Bone marrow (tissue), 2 donors: ENCODE measurements at regions not wholly inside any gene's neighbourhood (a gene's known extent, or its start where the extent isn't known, plus 50 kb on each side); places are given as distances from the start of the nearest gene placed in this dataset.
"Not testable (repeated sequence)": the region's sequence is repeated elsewhere in the genome, so short reads cannot be mapped to it uniquely, and the experiment has no call there.

Source experiments
- DNase-seq, 2 donors: peaks; one replicate each; lab custom pipeline; 2025; lab: John Stamatoyannopoulos, UW

DNA sequence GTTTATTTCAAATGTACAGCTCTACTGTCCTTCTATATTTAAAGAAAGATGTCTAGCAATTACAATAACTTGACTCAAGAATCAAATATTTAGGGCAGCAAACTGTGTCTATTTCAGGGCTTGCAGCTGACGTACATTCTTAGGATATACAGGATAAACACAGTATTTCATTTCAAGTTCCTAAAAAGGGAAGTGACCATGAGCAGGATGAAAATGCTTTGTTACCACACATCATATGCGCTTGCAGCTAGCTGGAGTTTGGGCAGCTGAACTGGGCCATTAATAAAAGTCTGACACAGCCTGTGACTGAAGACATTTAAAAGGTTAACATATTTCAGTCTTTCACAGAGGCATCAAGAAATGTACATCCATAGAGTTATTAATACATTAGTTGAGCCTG is 264.6 kb upstream of the TRIB2 start:
- DNase-seq = peak in 1 of 2 donors; percentile 65

DNA sequence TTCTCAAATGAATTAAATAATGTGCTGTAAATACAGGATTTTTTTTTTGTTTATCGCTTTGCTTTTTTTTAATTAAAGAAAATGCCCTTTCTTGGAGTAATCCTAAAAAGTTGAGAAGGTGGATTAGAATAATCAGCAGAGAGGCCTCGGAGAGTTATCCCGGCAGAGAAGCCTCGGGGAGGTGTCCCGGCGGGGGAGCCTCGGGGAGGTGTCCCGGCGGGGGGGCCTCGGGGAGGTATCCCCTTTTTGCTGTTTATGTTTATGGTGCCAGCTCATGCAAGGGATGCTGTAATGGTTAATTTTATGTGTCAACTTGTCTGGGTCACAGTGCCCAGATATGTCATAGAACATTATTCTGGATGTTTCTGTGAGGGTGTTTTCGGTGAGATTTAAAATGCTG is 263.0 kb upstream of the TRIB2 start:
- no peak for DNase-seq

DNA sequence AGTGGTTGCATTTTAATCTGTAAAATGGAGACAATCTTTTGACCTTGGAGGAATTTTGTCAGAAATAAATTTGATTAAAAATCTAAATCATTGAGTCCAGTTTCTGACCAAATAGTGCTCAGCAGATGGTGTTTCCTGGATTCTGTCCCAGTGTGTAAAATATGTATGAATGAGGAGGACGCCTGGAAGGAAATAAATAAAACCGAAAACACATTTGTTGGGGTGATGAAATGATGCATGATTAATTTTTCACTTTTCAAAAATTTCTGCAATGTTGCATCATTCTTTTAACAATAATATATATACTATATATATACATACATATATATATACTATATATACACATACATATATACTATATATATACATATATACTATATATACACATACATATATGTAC is 261.1 kb upstream of the TRIB2 start:
- DNase-seq = no peak

DNA sequence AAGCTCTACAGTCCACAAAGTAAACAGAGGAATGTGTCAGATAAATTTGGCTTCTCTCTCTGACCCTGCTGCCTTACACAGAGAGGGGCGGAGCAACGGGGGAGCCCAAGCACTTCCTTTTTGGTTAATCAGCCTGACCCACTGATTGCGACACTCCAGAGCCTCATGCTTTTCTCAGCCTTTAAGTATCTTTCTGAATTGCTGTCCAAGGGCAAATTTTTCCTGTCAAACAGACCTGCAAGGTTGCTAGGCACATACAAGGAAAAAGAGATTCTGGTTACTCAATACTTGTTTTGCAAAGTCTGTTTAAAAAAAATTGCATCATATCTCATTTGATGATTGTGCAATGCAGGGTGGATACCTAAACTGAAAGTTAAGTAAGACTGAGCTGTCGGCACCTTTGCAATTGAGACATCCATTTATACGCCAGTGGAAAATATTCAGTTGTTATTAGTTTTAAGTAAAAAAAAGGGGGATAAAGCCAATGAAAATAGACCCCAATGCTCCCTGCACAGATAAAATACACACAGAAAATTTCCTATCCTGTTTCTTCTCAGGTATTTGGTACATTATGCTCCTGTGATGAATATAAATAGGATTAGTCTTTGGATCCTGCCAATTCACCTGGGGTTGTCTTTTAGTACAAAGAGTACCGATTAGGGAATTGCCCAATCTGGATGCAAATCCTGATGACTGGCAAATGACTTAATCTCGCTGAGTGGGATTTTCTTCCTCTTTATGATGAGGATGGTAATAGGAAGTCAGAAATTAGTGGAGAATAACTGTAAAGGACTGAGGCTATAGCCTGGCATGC is 260.2 kb upstream of the TRIB2 start:
- DNase-seq = peak; percentile 45 to 71

DNA sequence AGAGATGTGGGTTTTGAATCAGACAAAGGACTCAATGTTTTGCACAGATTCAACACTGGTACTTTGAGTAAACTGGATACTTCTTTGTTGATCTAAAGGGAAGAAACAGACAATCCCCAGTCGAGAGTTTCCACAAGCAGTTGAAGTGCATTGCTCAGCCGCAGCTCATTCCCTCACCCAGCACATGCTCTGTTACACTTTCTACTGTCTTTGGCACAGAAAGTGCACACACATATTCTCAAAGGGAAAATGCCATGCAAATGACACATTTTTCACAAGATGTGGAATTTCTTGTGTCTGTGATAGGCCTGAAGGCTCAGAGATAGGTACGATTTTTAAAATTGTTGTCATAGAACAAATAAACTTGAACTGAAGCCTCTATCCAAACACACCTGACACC is 258.9 kb upstream of the TRIB2 start:
- DNase-seq = no peak

DNA sequence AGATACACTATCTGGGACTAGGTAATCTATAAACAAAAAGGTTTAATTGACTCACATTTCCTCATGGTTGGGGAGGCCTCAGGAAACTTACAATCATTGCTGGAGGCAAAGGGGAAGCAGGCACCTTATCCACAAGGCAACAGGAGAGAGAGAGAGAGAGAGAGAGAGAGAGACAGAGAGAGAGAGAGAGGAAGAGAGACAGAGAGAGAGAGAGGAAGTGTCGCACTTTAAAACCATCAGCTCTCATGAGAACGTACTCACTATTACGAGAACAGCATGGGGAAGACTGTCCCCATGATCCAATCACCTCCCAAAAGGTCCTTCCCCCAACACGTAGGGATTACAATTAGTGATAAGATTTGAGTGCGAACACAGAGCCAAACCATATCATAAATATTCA is 253.5 kb upstream of the TRIB2 start:
- DNase-seq = no peak

DNA sequence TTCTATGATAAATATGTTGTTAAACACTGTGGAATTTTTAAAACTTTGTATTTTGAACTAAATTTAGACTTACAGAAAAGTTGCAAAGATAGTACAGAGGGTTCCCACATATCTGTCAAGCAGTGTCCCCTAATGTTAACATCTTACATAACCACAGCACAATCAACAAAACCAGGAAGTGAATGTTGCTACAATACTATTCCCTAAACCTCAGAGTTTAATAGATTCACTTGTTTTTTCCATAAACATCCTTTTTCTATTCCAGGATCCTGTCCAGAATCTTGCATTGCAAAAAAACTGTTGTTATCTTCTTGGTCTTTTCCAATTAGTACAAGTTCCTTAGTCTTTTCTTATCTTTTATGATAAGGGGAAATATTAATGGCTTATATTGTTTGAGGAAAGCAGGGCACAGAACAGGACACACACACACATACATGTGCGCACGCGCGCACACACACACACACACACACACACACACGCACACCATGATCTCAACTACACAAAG is 251.1 kb upstream of the TRIB2 start:
- DNase-seq = no peak

DNA sequence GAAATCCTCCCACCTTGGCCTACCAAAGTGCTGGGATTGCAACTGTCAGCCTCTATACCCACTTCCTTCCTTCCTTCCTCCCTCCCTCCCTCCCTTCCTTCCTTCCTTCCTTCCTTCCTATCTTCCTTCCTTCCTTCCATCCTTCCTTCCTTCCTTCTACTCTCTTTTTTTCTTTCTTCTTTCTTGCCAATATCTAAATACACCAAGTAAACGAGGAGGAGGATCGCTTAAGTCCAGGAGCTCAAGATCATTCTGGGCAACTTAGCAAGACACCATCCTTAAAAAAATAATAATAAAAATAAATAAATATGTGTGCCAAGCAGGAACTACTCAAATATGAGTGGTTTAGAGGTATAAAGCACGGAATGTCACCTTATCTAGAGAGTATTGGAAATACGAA is 249.4 kb upstream of the TRIB2 start:
- no peak for DNase-seq

DNA sequence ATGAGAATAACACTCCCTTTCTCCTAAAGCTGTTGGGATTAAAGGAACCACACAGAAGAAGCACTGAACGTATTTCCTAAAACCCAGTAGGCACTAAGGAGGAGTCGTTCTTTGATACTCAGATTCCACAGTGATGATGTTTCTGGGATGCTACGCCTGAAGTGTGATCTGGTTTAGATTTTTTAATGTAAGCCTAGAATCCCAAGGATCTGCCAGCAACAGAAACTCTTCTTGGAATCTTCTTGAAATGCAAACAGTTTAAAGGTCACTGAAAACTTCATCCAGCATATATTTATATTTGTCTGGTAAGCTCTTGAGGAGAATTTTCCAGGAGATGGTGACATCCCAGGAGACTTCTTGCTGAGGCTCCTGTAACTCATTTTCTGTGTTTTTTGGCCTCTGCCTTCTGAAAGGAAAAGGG is 247.6 kb upstream of the TRIB2 start:
- DNase-seq = no peak

DNA sequence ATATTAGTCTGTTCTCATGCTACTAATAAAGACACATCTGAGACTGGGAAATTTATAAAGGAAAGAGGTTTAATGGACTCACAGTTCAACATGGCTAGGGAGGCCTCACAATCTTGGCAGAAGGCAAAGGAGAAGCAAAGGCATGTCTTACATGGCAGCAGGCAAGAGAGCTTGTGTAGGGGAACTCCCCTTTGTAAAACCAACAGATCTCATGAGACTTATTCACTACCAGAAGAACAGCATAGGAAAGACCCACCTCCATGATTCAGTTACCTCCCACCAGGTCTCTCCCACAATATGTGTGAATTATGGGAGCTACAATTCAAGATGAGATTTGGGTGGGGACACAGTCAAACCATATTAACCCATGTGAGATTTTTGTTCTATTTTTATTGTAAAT is 244.5 kb upstream of the TRIB2 start:
- DNase-seq = not testable (repeated sequence)

DNA sequence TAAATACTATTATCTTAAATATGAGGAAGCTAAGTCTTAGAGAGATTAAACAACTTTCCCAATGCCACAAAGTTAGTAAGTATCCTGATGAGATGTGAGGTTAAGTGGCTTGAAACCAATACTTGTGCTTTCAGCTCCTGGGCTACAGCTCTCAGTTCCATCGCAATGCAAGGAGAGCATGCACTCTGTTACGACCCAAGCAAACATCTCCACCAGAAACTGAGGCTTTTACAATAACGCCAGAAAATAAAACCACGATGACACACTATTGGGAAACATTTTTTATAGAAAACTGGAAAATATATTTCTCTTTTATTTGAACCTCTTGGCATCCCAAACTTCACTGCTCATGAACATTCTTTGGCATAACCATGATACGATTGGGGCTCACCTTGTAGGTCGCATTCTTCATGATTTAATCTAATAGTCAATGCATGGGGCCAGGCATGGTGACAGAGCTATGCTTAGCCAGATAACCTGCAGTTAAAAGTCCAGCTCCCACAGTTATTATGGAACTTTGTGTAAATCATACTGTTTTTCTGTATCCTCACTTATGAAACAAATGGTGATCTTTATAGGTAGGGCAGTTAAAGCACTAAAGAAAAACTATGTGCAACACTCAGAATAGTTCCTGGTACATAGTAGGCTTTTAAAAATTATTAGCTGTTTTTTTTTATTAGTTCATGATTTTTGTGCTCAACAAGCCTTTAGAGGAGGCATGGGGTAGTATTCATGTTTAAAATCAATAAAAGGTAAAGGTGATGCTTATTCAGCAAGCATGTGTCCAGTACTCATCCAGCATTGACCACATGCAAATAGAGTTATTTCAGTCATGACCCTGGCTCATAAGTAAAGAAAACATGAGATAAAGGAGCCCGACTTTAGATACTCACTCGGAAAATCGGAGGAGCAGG is 238.3 kb upstream of the TRIB2 start:
- DNase-seq = no peak

DNA sequence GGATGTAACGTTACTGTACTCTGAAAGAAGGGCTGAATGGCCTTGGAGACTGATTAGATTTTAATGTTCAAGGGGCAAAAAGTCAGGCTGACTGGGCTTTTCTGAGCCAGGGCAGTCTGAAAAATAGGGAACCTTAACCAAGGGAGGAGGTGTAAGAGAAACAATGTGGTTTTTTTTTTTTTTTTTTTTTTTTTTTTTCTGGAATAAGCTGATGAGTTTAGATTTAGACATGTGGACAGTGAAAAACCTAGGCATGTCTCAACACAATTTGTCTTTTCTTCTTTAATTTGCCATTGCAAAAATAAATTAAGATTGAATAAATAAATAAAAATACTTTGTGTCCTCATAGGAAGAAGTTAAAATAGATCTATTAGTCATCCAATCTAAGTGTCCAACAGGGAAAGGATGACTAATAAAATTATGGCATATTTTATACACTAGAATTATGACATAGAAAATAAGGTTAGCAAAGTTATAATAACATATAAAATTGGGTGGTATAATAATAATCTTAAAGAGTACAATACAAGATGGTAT is 237.6 kb upstream of the TRIB2 start:
- no peak for DNase-seq

DNA sequence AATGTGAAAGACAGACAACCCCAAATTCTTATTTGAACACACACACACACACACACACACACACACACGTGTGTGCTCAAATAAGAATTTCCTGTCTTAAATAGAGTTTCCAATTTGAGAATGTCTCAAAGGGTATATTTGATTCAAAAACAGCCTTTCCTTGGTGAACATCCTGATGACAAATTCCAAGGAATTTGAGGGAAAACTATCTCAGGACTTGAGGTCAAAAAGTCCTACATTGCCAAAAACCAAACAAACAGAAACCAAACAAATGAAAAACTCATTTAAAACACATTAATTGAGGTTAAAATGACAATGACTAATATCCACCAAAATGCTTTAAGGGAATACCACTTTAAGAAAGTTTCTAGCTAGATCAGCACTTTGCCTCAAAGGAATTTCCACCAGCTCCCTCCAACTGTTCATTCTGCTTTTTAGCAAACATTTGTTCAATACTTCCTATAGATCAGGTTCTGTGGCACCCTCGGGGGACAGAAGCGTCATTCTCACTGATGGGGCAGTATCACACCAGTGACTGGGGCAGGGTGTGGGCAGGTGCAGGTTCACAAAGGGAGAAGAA is 232.1 kb upstream of the TRIB2 start:
- no peak for DNase-seq

DNA sequence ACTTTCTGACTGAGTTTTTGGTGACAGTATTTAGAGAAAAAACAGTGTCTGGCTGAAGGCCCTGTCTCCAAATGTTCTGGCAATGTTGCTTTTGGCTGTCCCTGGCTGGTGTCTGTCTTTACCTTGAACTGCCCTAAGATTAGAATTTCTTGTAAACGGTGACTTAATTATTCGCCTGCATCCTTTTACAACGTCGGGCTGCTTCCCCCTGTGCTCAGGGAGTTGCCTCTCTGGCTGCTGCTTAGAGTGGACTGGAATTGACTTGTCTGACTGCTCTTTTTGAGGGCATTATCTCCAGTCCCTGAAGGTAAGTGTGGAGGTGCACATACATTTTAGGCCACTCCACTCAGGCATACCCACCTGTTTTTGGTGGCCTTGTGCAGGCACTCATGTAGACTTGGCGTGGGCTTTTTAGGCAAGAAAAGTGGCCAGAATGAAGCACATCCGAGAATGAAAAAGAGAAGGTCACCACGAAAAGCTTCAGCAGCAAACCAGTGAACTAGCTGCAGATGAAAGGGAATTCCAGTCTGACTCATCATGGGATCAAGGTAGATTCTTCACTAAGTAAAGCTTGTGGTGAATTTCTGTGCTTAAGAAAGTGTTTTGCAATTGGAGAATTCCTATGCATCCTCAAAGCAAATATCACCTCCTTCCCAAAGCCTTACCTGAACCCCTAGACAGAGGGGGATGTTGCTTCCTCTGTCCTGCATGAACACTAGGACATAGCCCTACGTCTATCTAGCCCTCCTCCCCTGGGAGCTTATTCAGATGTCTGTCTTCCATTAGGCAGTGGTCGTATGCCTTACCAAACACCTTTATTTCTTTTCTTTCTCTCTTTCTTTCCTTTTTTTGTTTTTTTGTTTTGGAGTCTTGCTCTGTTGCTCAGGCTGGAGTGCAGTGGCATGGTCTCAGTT is 230.3 kb upstream of the TRIB2 start:
- DNase-seq = no peak

DNA sequence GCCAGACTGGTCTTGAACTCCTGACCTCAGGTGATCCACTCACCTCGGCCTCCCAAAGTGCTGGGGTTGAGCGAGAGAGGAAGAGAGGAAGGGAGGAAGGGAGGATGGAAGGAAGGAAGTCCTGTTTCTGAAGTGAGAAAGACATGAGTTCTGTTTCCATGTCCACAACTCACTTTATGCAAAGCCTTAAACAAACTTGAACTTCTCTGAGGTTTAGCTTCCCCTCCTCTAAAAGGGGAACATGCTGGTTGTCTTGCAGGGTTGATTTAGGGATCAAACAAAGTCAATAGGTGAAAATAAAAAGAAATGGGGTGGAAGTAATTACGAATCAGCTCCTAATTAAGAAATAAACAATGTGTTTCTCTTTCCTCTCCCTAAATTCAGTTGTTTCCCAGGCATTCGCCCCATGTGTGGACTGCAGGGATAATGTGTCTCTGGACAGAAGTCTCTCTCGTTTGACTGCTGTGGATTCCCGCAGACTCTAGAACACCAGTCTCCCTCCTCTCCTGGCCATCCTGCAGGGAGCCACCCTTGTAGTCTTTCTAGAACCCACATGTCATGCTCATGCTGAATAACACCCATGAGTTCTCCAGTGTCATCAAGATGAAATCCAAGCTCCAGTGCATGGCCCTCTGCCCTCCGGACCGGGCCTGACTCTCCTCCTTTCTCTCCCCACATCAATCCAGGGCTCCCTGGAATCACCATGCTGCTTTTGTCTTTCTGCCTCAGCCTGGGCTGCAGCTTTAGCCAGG is 229.3 kb upstream of the TRIB2 start:
- DNase-seq = no peak

DNA sequence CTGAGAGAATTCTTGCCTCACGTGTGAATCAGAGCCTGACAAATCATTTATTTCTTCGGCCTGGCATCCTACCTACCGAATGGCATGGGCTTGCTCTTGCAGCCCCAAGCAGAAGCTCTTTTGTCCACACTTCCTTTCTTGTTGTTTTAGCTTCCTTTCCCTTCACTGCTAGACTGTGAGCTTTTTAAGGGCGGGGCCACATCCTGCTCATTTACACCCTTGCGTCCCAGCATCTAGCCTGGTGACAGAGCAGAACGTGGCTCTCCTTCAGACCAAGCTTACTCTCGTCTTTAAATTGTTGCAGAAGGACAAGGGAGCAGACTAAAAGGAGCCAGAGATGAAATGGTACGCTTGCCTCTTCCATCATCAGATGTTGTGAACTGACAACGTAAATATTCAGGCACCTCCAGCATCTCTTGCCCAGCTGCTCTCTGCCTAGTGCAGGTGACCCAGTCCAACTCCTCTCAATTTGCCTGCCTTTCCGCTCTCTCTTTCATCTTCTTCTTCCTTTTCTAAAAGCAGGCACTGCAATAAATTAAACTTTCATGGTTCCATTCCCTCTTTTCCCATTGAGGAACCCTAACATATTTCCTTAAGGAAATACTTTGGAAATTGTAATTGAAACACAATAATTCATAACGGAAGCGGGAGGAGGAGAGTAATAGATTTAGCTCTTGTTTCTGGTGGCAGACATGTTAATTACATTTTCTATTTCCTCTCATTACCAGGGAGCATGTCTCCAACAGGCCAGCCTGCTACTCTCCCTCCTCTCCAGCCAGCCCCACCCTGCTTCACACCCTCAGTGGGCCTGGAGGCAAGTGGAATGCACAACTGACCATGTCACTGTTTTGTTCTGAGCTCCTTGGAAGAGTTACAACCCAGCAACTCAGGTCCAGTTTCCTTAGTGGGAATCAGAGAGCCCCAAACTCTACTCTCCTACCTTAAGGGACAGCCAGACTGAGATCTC is 228.1 kb upstream of the TRIB2 start:
- no peak for DNase-seq

DNA sequence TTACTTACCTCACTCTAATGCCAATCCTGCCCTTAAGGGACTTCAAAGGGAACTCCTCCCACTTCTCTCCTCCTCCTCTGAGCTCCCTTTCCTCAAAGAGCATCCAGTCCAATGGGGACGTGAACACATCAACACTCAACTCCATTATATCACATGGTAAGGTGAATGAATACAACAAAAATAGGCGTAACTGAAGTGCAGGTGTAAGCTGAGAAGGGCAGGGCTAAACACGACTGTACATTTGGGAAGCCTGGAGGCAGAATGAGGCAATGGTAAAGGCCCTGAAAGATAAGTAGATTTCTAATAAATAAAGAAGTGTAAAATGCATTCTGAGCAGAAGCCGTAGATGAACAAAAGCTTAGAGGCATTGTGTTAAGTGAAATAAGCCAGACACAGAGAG is 226.1 kb upstream of the TRIB2 start:
- no peak for DNase-seq

DNA sequence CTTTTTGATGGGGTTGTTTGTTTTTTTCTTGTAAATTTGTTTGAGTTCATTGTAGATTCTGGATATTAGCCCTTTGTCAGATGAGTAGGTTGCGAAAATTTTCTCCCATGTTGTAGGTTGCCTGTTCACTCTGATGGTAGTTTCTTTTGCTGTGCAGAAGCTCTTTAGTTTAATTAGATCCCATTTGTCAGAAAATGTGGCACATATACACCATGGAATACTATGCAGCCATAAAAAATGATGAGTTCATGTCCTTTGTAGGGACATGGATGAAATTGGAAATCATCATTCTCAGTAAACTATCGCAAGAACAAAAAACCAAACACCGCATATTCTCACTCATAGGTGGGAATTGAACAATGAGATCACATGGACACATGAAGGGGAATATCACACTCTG is 224.4 kb upstream of the TRIB2 start:
- not testable (repeated sequence) for DNase-seq

DNA sequence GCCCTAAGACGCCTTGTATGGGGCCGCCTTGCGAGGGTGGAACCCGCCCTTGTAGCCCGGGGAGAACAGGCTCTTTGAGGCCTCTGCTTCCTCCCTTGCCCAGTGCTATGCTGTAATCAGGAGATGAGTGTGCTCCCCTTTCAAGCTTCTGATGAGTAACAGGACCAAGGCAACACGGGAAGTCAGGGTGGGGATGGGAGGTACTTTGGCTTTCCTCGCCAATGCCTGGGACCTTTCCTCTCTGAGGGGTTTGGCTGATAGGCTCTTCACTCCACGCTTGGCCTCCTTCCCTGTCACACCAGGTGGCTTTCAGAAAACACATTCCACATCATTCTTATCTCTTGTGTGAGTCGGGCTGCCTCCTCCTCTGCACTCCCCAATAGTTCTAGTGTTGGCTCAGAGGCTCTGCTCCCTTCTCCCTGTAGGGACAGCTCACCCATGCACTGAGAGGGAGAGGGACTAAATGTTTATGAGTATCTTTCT is 223.7 kb upstream of the TRIB2 start:
- peak in 1 of 2 donors; percentile 15 for DNase-seq
